Immature natural killer cell (primary cell): ENCODE measurements at regions not wholly inside any gene's neighbourhood (a gene's known extent, or its start where the extent isn't known, plus 50 kb on each side); places are given as distances from the start of the nearest gene placed in this dataset.
"Not testable (repeated sequence)": the region's sequence is repeated elsewhere in the genome, so short reads cannot be mapped to it uniquely, and the experiment has no call there.

Experiments
- DNase-seq, 3 donors: peaks; one replicate each; pipeline ENCODE4 v3.0.0; 2022; ENCODE audit warnings: mixed read lengths in 1 of 3
- H3K27ac Mint-ChIP-seq, 6 donors: one replicate each; pipeline ENCODE4 v1.8.0; 2020; ENCODE audit warnings: mixed read lengths in 6 of 6, mild to moderate bottlenecking in 5 of 6, inconsistent platforms in 4 of 6, moderate library complexity in 3 of 6
- H3K27me3 Mint-ChIP-seq, 3 donors: one replicate each; pipeline ENCODE4 v1.8.0; 2020 to 2021; ENCODE audit warnings: low read depth in 3 of 3, mild to moderate bottlenecking in 3 of 3, mixed read lengths in 3 of 3, moderate library complexity in 3 of 3, inconsistent platforms in 1 of 3
- H3K36me3 Mint-ChIP-seq, 3 donors: one replicate each; pipeline ENCODE4 v1.8.0; 2020; ENCODE audit warnings: mixed read lengths in 3 of 3, inconsistent platforms in 2 of 3, mild to moderate bottlenecking in 2 of 3
- H3K4me1 Mint-ChIP-seq, 2 donors: one replicate each; pipeline ENCODE4 v1.8.0; 2020; ENCODE audit warnings: inconsistent platforms in 2 of 2, mild to moderate bottlenecking in 2 of 2, mixed read lengths in 2 of 2, moderate library complexity in 1 of 2
- H3K4me3 Mint-ChIP-seq, 5 donors: one replicate each; pipeline ENCODE4 v1.8.0; 2020; ENCODE audit warnings: mild to moderate bottlenecking in 5 of 5, mixed read lengths in 5 of 5, inconsistent platforms in 3 of 5, moderate library complexity in 3 of 5
- H3K9me3 Mint-ChIP-seq, 6 donors: one replicate each; pipeline ENCODE4 v1.8.0; 2020; ENCODE audit warnings: mild to moderate bottlenecking in 6 of 6, mixed read lengths in 6 of 6, inconsistent platforms in 4 of 6, moderate library complexity in 3 of 6

- not testable (repeated sequence) for H3K27ac Mint-ChIP-seq, H3K27me3 Mint-ChIP-seq, H3K36me3 Mint-ChIP-seq, H3K4me1 Mint-ChIP-seq, H3K9me3 Mint-ChIP-seq, DNase-seq, H3K4me3 Mint-ChIP-seq
These were observed 185.9 kb upstream of the ZNF644 start for GRCh38 chr1:91207691-91208090.

- not testable (repeated sequence) for H3K9me3 Mint-ChIP-seq, H3K4me3 Mint-ChIP-seq, H3K4me1 Mint-ChIP-seq, DNase-seq, H3K36me3 Mint-ChIP-seq, H3K27ac Mint-ChIP-seq
- peaks cover 0 to 12% (median 0%) of the 10 kb centered on the region in 3 donors for H3K27me3 Mint-ChIP-seq
These were observed 182.3 kb upstream of the ZNF644 start for GRCh38 chr1:91204150-91204549.

- H3K4me1 Mint-ChIP-seq: no peaks in the 10 kb centered on the region
These were observed 179.9 kb upstream of the ZNF644 start for GRCh38 chr1:91201694-91202093.

GRCh38 chr1:91201176-91201575 lies 179.3 kb upstream of the ZNF644 start:
- H3K36me3 Mint-ChIP-seq: no peaks in the 10 kb centered on the region
- no peaks in the 10 kb centered on the region for H3K9me3 Mint-ChIP-seq
- H3K4me1 Mint-ChIP-seq: no peaks in the 10 kb centered on the region
- no peak for DNase-seq
- H3K27me3 Mint-ChIP-seq: peaks cover 0 to 10% (median 4%) of the 10 kb centered on the region in 3 donors
- no peak overlapping the region for H3K4me3 Mint-ChIP-seq
- H3K27ac Mint-ChIP-seq: no peak overlapping the region

More at GRCh38 chr1:91201694-91202093, 179.9 kb upstream of the ZNF644 start:
- no peak overlapping the region for H3K27ac Mint-ChIP-seq
- H3K27me3 Mint-ChIP-seq: peaks cover 0 to 12% (median 3%) of the 10 kb centered on the region in 3 donors
- no peaks in the 10 kb centered on the region for H3K9me3 Mint-ChIP-seq
- DNase-seq: no peak
- no peaks in the 10 kb centered on the region for H3K36me3 Mint-ChIP-seq
- no peak overlapping the region for H3K4me3 Mint-ChIP-seq

GRCh38 chr1:91200675-91201074 lies 178.8 kb upstream of the ZNF644 start:
- H3K36me3 Mint-ChIP-seq: no peaks in the 10 kb centered on the region
- H3K27ac Mint-ChIP-seq: no peak overlapping the region
- H3K4me1 Mint-ChIP-seq: no peaks in the 10 kb centered on the region
- DNase-seq: no peak
- no peak overlapping the region for H3K4me3 Mint-ChIP-seq
- H3K9me3 Mint-ChIP-seq: no peaks in the 10 kb centered on the region
- peaks cover 0 to 10% (median 5%) of the 10 kb centered on the region in 3 donors for H3K27me3 Mint-ChIP-seq

- Mint-ChIP-seq H3K36me3 (no peaks in the 10 kb centered on the region), H3K27me3 (peaks cover 0 to 10% (median 8%) of the 10 kb centered on the region in 3 donors), H3K4me3 (no peak overlapping the region), H3K4me1 (no peaks in the 10 kb centered on the region), H3K9me3 (no peaks in the 10 kb centered on the region), H3K27ac (no peak overlapping the region)
- no peak for DNase-seq
These were observed 178.2 kb upstream of the ZNF644 start for GRCh38 chr1:91199988-91200387.

- H3K27ac Mint-ChIP-seq: no peak overlapping the region
- H3K27me3 Mint-ChIP-seq: peaks cover 3 to 16% (median 7%) of the 10 kb centered on the region in 3 donors
- no peak overlapping the region for H3K4me3 Mint-ChIP-seq
- H3K4me1 Mint-ChIP-seq: no peaks in the 10 kb centered on the region
- H3K36me3 Mint-ChIP-seq: no peaks in the 10 kb centered on the region
- DNase-seq: no peak
- H3K9me3 Mint-ChIP-seq: peaks cover 0 to 7% (median under 1%) of the 10 kb centered on the region in 6 donors
These were observed 169.2 kb upstream of the ZNF644 start for GRCh38 chr1:91190996-91191395.

GRCh38 chr1:91189096-91189495 lies 167.3 kb upstream of the ZNF644 start:
- H3K27ac Mint-ChIP-seq: no peak overlapping the region

GRCh38 chr1:91182807-91183206 lies 161.0 kb upstream of the ZNF644 start:
- peaks cover 0 to 14% (median 5%) of the 10 kb centered on the region in 6 donors for H3K9me3 Mint-ChIP-seq
- H3K4me3 Mint-ChIP-seq, H3K36me3 Mint-ChIP-seq, H3K4me1 Mint-ChIP-seq, H3K27ac Mint-ChIP-seq, DNase-seq: not testable (repeated sequence)
- peaks cover 6 to 30% (median 12%) of the 10 kb centered on the region in 3 donors for H3K27me3 Mint-ChIP-seq

More at GRCh38 chr1:91189096-91189495, 167.3 kb upstream of the ZNF644 start:
- H3K4me3 Mint-ChIP-seq: no peak overlapping the region
- H3K27me3 Mint-ChIP-seq: peaks cover 3 to 18% (median 4%) of the 10 kb centered on the region in 3 donors
- no peaks in the 10 kb centered on the region for H3K4me1 Mint-ChIP-seq
- H3K36me3 Mint-ChIP-seq: no peaks in the 10 kb centered on the region
- no peak for DNase-seq
- H3K9me3 Mint-ChIP-seq: peaks cover 0 to 12% (median 2%) of the 10 kb centered on the region in 6 donors

- DNase-seq: no peak
- no peak overlapping the region for H3K4me3 Mint-ChIP-seq
- H3K4me1 Mint-ChIP-seq: peaks cover 0 to 2% of the 10 kb centered on the region in 2 donors
- no peak overlapping the region for H3K27ac Mint-ChIP-seq
- H3K36me3 Mint-ChIP-seq: no peaks in the 10 kb centered on the region
- peaks cover 11 to 23% (median 12%) of the 10 kb centered on the region in 3 donors for H3K27me3 Mint-ChIP-seq
- peaks cover 0 to 4% (median 0%) of the 10 kb centered on the region in 6 donors for H3K9me3 Mint-ChIP-seq
These were observed 154.4 kb upstream of the ZNF644 start for GRCh38 chr1:91176250-91176649.

- H3K36me3 Mint-ChIP-seq: no peaks in the 10 kb centered on the region
- H3K27ac Mint-ChIP-seq: no peak overlapping the region
- peaks cover 11 to 18% (median 12%) of the 10 kb centered on the region in 3 donors for H3K27me3 Mint-ChIP-seq
- peaks cover 0 to 4% (median 0%) of the 10 kb centered on the region in 6 donors for H3K9me3 Mint-ChIP-seq
- no peak for DNase-seq
- H3K4me3 Mint-ChIP-seq: no peak overlapping the region
- peaks cover 0 to 2% of the 10 kb centered on the region in 2 donors for H3K4me1 Mint-ChIP-seq
These were observed 152.9 kb upstream of the ZNF644 start for GRCh38 chr1:91174734-91175133.

- H3K4me3 Mint-ChIP-seq: no peak overlapping the region
- H3K36me3 Mint-ChIP-seq: no peaks in the 10 kb centered on the region
- peaks cover 7 to 15% (median 10%) of the 10 kb centered on the region in 3 donors for H3K27me3 Mint-ChIP-seq
- peaks cover 0 to 2% of the 10 kb centered on the region in 2 donors for H3K4me1 Mint-ChIP-seq
- peaks cover 0 to 4% (median 0%) of the 10 kb centered on the region in 6 donors for H3K9me3 Mint-ChIP-seq
- no peak overlapping the region for H3K27ac Mint-ChIP-seq
- DNase-seq: no peak
These were observed 151.6 kb upstream of the ZNF644 start for GRCh38 chr1:91173346-91173890.

GRCh38 chr1:91172541-91172940 lies 150.7 kb upstream of the ZNF644 start:
- Mint-ChIP-seq H3K27me3 (peaks cover 7 to 17% (median 10%) of the 10 kb centered on the region in 3 donors), H3K4me3 (no peak overlapping the region)

GRCh38 chr1:91171898-91172297 lies 150.1 kb upstream of the ZNF644 start:
- Mint-ChIP-seq H3K4me3 (no peak overlapping the region), H3K9me3 (peaks cover 0 to 4% (median 0%) of the 10 kb centered on the region in 6 donors), H3K36me3 (no peaks in the 10 kb centered on the region), H3K27me3 (peaks cover 7 to 18% (median 12%) of the 10 kb centered on the region in 3 donors), H3K27ac (no peak overlapping the region), H3K4me1 (peaks cover 0 to 2% of the 10 kb centered on the region in 2 donors)
- DNase-seq: no peak

More at GRCh38 chr1:91172541-91172940, 150.7 kb upstream of the ZNF644 start:
- DNase-seq: no peak
- Mint-ChIP-seq H3K9me3 (peaks cover 0 to 4% (median 0%) of the 10 kb centered on the region in 6 donors), H3K27ac (no peak overlapping the region), H3K36me3 (no peaks in the 10 kb centered on the region), H3K4me1 (peaks cover 0 to 2% of the 10 kb centered on the region in 2 donors)

- Mint-ChIP-seq H3K9me3 (peaks cover 0 to 4% (median 0%) of the 10 kb centered on the region in 6 donors), H3K36me3 (no peaks in the 10 kb centered on the region), H3K4me1 (peaks cover under 1 to 2% of the 10 kb centered on the region in 2 donors), H3K27ac (no peak overlapping the region), H3K27me3 (peaks cover 7 to 18% (median 14%) of the 10 kb centered on the region in 3 donors), H3K4me3 (no peak overlapping the region)
- no peak for DNase-seq
These were observed 148.7 kb upstream of the ZNF644 start for GRCh38 chr1:91170571-91170970.
